HL-60 (cell line): ENCODE measurements at regions not wholly inside any gene's neighbourhood (a gene's known extent, or its start where the extent isn't known, plus 50 kb on each side); places are given as distances from the start of the nearest gene placed in this dataset.
"Not testable (repeated sequence)": the region's sequence is repeated elsewhere in the genome, so short reads cannot be mapped to it uniquely, and the experiment has no call there.

Experiments
- DNase-seq, 2 experiments: peaks; one replicate each; pipeline ENCODE4 v3.0.0-alpha.2; 2010 to 2020; ENCODE audit warnings: low read depth in 1 of 2, low spot score in 1 of 2
- H3K27ac ChIP-seq: fragments of 250-450 bp; sonication (Bioruptor Pico); replicated peaks from 2 replicates; pipeline ENCODE4 v1.5.1; 2020; ENCODE audit warnings: mild to moderate bottlenecking, moderate library complexity
- H3K27me3 ChIP-seq: fragments of 250-450 bp; sonication (Bioruptor Pico); 2 replicates; pipeline ENCODE4 v1.5.1; 2021; ENCODE audit warnings: mild to moderate bottlenecking, moderate library complexity; ENCODE audit not compliant: insufficient read depth, poor library complexity, severe bottlenecking
- H3K4me3 ChIP-seq: replicated peaks from 2 replicates; pipeline ENCODE4 v1.5.1; 2011; ENCODE audit warnings: mild to moderate bottlenecking, control low read depth, low read length; ENCODE audit not compliant: insufficient read depth
- CTCF ChIP-seq: IDR thresholded peaks from one replicate; pipeline ENCODE4 v1.5.1; 2011; ENCODE audit warnings: low read length, control low read depth, inconsistent platforms; ENCODE audit not compliant: insufficient read depth
- GABPA ChIP-seq: IDR thresholded peaks from 2 replicates; pipeline ENCODE4 v1.6.1; 2012; ENCODE audit warnings: low read depth
- POLR2AphosphoS5 ChIP-seq: IDR thresholded peaks from 2 replicates; pipeline ENCODE4 v1.6.1; 2012; ENCODE audit warnings: low read depth
- REST ChIP-seq: IDR thresholded peaks from 2 replicates; pipeline ENCODE4 v1.6.1; 2012; ENCODE audit warnings: low read depth; ENCODE audit not compliant: insufficient replicate concordance
- SPI1 ChIP-seq: IDR thresholded peaks from 2 replicates; pipeline ENCODE4 v1.6.1; 2012; ENCODE audit warnings: low read depth, mild to moderate bottlenecking, borderline replicate concordance

- Histone ChIP-seq H3K27ac (peak overlapping the region; percentile 52), H3K27me3 (no peaks in the 10 kb centered on the region), H3K4me3 (no peak overlapping the region)
- peak in 1 of 2 experiments; percentile 30 for DNase-seq
- TF ChIP-seq GABPA, result no peak
- TF ChIP-seq SPI1, result peak; percentile 44; the same call in 1 of the 2 replicates
These were observed 120.2 kb downstream of the MRPL39 start for GRCh38 chr21:25487046-25487594.

- H3K27me3 ChIP-seq, result no peaks in the 10 kb centered on the region
- TF ChIP-seq SPI1, result no peak
- TF ChIP-seq POLR2AphosphoS5, result no peak
- TF ChIP-seq GABPA, result no peak
- no peak for TF ChIP-seq REST
- TF ChIP-seq CTCF, result no peak
- no peak overlapping the region for H3K4me3 ChIP-seq
- no peak for DNase-seq
- no peak overlapping the region; the same call in 1 of the 2 replicates for H3K27ac ChIP-seq
These were observed 121.4 kb downstream of the MRPL39 start for GRCh38 chr21:25485914-25486313.

GRCh38 chr21:25467896-25468295, 139.4 kb downstream of the MRPL39 start:
- H3K27me3 ChIP-seq, result no peaks in the 10 kb centered on the region
- no peak for TF ChIP-seq REST
- TF ChIP-seq CTCF, result no peak
- no peak for TF ChIP-seq POLR2AphosphoS5
- no peak for TF ChIP-seq GABPA
- no peak for TF ChIP-seq SPI1
- DNase-seq, result peak in 1 of 2 experiments; percentile 32
- no peak overlapping the region for H3K4me3 ChIP-seq
- H3K27ac ChIP-seq, result no peak overlapping the region

- not testable (repeated sequence) for H3K27ac ChIP-seq, H3K27me3 ChIP-seq, H3K4me3 ChIP-seq
- peak in 1 of 2 experiments; percentile 26 for DNase-seq
These were observed 140.2 kb downstream of the MRPL39 start for GRCh38 chr21:25467071-25467470.

- no peak for TF ChIP-seq GABPA
- TF ChIP-seq REST, result no peak
- TF ChIP-seq SPI1, result no peak
- TF ChIP-seq POLR2AphosphoS5, result no peak
- no peak for TF ChIP-seq CTCF
- Histone ChIP-seq H3K27ac (no peak overlapping the region), H3K27me3 (no peaks in the 10 kb centered on the region), H3K4me3 (no peak overlapping the region)
- DNase-seq, result no peak
These were observed 140.8 kb downstream of the MRPL39 start for GRCh38 chr21:25466470-25466869.
